ENCODE measurements at regions not wholly inside any gene's neighbourhood (a gene's known extent, or its start where the extent isn't known, plus 50 kb on each side); places are given as distances from the start of the nearest gene placed in this dataset.
"Not testable (repeated sequence)": the region's sequence is repeated elsewhere in the genome, so short reads cannot be mapped to it uniquely, and the experiment has no call there.

DNA sequence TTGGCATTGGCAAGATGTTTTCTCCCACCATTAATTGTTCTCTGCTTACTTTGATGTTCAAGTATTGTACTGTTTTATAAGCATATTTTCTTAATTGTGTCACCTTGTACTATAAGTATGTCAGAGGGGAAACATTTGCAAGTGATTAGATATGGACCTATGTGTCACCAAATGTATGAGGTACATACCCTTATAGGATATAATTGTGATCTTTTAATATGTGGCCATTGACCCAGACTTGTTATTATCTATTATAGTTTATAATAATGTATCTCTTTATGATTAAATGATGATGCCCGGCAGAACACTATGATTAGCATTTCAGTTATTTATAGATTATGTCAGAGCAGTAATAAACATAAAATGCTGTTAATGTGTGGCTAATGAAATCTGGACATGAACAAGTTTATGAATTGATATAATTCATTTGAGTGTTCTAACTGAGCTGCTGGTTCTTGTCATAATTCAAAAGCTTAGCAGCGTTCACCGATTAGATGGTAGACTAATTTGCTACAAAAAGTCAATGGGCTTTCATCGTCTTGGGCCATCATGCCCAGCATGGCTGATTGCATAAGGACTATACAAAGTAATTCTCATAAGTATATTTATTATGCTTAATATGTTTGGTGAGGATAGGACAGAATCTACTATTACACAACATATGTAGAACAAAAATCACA, 480.9 kb upstream of the FANCL start:
- no peak for DNase-seq

DNA sequence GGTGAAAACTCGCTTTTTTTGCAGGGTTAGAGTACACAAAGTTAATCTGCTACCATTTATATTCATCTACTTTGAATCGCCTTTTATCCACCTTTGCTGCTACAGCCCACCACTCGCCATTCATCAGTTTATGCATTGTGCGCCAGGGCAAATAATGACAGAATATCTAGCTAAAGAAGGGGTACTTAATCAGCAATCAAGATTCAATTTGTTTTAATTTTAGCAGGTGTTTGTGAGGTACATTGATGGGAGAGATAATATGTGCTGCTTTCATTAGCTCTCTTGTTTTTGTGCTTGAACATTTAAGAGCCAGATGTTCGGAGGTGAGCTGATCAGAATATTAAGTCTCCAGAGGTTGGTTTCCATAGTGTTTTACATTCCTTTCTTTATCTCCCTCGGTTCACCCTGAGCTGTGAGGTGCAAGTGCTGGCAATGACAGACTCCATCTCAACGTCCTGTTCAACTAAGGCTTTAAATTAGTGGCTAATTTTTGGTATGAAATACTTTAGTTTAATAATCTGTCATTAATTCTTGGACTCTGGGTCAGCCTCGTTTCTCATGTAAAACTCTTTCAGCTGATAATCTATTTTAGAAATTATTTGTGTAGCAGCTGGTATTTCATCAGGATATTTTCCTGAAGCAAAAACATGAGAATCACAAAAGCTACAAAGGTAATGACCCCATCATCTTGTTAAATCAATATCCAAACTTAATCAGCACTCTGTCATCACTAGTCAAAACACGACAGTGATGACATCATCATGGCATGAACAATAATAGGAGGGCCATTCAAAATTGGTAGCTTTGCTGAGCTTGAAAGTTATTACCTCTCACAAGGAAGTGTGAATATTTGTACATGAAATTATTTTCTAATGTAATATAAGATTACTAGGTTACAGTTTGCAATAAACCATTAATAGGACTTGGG, 479.9 kb upstream of the FANCL start:
- DNase-seq: no peak

DNA sequence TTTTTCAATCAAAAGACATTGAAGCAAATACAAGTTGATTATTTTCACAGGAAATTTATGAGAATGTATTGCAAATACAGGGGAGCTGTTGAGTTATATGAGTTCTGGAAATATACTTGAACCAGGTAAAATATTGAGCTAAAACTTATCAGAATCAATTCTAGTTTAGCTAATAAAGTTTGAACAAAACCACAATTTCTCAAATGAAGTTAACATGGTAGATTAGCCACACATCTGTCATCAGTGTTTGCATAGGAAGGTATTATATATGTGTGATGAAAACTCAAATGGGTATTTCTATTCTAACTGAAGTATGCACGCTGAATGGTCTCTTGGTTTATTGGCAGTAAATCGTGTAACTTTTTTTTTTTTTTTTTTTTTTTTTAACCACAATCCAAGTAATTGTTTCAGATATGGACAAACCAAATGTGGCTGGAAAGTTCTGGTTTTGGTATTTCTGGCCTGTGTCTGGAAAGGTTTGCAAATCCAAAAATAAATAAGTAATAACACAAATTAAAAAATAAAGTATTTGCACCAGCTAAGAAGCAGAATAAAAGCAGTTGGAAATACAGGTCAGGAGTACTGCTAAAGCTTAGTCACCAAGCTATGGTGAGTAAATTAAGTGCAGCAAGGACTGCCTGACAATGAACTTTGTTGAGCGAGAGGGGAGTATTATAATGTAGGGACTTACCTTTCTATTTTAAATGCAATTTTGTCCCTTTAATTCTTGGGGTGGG, 479.1 kb upstream of the FANCL start:
- no peak for DNase-seq

DNA sequence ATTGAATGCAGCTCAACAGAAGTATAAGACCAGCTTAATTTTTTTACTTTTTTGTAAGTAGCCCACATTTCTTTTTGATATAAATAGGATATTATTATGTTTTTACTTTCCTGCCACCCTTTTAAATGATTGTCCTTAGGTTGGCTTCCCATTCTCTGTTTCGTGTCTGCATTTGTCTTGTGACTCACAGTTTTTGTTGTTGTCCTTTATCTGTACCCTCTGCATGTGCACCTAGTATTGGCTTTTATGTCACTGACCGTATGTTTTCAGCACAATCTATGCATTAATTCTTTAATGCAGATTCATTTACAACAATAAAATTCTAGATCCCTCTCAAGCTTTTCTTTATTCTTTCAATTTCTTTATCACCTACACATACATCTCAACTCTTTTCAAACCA, 474.2 kb upstream of the FANCL start:
- no peak for DNase-seq

DNA sequence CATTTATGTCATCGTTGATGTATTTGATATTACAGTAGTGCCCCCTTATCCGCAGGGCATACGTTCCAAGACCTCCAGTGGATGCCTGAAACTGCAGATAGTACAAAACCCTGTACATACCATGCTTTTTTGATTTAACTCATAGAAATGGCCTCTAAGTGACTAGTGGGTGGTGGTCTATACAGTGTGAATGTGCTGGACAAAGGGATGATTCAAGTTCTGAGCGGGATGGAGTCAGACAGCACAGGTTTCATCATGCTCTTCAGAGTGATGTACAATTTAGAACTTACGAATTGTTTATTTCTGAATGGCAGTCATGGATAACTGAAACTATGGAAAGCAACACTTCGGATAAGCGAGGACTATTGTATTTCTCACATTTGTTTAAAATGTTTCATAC, 473.1 kb upstream of the FANCL start:
- no peak for DNase-seq

DNA sequence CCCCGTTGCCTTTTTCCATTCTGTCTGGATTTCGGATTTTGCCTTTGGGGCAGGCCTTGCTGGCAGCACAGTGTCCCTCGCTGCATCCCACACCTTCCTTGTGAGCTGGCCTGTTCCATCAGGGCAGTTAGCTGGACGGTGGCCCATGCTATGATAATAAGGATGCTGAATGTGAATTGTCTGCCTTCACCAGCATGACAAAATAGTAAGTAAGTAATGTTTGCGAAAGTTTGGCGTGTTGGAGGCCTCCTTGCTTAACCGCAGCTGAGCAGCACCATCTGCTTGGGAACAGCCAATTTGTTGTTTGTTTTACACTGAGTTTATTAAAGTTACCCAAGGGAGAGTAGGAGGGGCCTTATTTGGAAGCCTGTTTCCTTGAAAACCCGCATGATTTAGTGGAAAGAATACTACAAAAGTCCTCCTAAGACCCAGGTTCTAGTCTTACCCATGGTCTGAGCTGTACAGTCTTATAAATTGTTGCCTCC, 469.7 kb upstream of the FANCL start:
- DNase-seq: no peak

DNA sequence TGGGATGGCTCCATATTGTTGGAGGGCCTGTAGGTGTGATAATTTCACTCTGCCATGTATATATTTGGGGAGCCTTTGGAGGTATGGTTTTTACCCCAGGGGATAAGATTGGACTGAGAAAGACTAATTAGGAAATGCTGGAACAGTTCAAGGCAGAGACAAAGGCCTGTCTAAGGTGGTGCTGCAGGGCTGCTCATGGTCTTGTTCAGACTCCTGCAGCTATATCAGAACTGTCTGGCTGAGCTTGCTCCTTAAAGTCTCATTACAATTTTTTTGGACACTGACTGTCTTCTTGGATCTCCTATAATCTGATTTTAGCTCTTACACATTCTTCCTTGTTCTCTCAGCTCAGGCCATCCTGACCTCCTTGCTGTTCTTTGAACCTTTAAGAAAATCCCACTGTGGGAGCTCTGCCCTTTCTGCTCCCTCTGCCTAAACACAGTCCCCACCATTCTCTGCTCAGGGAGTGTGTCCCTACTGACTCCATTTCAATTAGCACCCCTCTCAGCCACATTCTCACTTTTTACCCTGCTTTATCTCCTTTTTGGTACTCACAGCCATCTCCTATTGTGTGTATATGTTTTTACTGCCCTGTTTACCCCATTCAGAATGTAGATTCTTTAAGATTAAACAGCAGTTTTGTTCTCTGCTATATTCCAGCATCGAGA, 468.7 kb upstream of the FANCL start:
- DNase-seq: no peak

DNA sequence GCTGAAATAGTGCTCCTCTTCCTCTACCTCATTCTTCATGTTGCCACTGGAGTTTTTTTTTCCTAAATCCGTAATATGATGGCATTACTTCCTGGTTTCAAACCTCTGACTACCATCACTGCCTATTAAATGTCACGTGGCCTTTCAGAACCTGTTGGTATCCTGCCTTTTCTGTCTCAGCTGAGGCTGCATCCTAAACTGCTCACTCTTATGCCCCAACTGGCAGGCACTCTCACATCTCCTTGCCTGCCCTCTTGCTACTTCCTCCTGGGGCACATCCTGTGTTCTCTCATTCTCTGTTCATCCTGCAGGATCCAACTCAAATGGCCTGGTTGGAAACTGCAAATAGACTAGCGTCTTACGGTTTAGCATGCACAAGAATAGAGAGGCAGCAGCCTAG, 468.1 kb upstream of the FANCL start:
- no peak for DNase-seq

DNA sequence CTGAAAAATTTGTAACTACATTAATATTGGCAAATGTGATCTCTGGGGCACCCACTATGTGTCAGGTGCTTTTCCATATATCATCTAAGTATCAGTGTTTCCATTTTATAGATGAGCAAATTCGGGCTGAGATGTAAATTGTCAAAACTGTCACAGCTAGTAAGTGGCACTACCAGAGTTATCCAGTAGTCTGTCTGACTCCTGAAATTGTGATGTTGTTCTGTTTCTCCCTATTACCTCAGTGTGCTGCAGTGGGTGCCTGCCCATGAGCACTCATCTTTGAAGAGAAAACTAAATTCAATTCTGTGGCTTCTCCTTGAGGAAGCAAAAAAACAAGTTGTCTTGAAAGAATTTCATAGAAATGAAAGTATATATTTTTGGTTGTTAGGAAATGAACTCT, 467.4 kb upstream of the FANCL start:
- DNase-seq: no peak

DNA sequence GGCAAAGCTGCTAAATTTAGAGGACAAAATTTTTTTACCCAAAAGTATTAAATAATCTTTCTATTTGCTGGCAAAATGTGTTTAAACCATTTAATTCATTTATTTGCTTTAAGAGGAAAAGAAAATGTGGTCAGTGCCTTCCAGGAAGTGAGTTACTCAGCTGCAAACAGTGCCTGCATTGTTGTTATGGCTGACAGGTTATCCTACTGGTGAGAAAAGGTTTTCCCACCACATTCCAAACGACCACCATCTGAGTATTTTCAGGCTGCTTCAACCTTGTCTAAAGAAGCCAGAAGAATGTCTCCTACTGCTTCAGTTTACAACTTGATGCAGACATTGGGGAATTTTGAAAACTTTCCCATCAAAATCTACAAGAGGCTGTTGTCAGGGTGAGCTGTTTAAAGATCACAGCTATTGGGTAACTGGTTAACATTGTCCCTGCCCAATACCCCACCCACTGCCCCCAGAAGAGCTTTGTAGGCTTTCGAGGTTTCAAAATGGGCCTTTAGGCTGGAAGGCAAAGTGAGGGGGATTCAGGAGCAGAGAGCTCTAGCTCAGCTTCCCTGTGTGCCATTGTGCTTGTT, 461.3 kb upstream of the FANCL start:
- DNase-seq: no peak

DNA sequence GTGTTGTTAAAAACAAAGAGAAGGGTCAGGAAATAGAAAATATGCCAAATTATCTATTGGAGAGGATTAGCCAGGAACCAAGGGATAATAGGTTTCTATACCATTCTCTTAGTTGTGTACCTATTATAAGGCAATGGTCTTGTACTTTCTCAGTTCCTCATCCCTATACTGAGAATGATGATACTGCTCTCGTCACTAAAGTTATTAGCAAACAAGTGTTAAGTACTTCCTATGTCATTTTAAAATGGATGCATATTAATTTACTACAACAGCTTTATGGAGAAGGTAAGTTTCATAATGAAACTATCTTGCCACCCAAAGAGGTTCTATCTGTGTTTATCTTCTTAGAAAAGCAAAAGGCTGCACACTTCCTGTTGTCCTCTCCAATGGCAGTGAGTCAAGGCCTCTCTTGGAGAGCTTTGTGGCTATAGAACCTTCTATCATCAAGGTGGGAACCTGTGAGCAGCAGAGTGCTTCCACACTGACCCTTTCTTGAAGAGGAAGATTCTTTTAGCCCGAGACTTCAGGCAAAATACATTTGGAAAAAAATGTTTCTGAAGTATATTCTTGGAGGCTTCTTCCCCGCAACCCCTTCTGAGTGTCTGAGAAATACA, 460.7 kb upstream of the FANCL start:
- DNase-seq: no peak

DNA sequence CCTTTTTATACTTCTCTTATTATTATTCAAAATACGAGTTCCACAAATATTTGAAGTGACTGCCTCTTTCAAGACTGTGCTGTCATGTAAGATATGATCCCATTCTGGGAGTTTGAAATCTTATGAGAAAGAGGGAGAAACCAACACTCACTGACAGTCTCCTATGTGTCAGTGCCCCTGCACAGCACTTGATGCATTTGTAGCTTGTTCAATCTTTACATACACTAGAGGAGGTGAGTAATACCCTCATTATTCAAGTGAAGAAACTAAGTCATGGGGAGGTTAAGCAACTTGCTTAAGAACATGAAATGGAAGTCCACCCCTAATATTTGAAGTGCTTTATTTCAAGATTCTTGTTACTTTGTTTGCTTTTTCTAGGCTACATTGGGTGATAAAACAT, 459.5 kb upstream of the FANCL start:
- DNase-seq: no peak

DNA sequence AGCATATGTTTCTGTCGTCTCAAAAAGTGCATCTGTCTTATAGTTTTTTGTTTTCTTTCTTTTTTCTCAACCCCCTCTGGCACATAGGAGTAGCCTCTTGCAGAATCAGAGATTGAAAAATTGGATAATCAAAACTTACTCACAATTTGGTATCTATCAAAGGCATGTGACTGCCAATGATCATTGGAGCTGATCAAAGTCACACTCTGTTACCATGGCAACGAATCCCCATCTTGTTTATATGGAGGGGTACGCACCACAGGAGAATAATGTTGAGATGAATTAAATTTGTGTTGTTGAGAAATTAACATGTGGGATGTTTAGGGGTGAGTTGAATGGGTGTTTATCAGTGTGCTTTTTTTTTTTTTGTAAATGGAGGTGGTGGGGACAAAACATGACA, 458.3 kb upstream of the FANCL start:
- no peak for DNase-seq

DNA sequence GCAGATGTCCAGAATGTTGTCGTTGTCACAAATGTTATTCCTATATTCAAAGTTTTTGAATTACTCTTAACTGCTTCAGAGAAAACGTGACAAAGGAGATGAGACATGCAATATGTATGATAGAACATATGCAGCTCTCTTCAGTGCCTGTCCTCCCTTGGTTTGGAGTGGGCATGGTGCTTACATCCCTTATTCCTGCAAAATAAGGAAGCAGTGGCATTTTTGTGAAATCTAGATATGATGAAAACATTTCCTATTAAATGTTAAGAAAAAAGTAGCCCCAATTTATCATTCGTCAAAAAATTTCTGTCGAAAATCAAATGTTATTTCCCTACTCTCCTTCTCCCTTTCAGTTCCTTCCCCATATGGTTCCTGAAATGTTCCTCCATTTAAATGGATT, 457.5 kb upstream of the FANCL start:
- no peak for DNase-seq

DNA sequence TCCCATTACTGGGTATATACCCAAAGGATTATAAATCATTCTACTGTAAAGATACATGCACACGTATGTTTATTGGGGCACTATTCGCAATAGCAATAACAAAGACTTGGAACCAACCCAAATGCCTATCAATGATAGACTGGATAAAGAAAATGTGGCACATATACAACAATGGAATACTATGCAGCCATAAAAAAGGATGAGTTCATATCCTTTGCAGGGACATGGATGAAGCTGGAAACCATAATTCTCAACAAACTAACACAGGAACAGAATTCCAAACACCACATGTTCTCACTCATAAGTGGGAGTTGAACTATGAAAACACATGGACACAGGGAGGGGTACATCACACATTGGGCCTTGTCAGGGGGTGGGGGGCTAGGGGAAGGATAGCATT, 453.0 kb upstream of the FANCL start:
- not testable (repeated sequence) for DNase-seq

DNA sequence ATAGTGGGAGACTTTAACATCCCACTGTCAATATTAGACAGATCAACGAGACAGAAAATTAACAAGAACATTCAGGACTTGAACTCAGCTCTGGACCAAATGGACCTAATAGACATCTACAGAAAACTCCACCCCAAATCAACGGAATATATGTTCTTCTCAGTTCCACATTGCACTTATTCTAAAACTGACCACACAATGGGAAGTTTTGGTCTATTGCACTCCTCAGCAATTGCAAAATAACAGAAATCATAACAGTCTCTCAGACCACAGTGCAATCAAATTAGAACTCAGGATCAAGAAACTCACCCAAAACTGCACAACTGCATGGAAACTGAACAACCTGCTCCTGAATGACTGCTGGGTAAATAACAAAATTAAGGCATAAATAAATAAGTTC, 449.9 kb upstream of the FANCL start:
- DNase-seq: not testable (repeated sequence)

DNA sequence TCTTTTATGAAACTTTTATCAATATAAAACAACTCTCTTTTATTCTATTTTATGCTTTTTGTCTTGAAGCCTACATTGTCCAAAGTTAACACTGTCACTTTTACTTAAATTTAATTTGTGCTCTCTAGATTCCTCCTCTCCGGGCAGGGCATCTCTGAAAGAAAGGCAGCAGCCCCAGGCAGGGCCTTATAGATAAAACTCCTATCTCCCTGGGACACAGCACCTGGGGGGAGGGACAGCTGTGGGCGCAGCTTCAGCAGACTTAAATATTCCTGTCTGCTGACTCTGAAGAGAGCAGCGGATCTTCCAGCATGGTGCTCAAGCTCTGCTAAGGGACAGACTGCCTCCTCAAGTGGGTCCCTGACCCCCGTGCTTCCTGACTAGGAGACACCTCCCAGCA, 447.7 kb upstream of the FANCL start:
- no peak for DNase-seq

DNA sequence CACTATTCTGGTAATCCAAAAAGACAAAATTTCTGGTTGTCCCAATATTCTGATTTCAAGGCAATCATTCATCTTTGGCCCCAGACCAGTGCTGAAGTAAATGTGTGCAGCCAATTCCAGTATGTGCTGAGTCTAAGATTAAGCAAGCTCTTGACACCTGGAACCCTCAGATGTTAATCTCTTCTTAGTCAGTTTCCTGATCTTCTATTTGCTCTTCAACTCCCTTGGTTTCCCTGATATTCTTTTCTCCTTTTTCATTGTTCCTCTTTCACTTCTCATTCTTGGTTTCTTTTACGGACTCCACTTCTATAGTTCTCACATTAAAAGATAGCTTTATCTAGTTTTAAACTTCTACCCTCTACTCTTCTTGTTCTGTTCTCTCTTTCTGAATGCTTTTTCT, 445.7 kb upstream of the FANCL start:
- DNase-seq: no peak

DNA sequence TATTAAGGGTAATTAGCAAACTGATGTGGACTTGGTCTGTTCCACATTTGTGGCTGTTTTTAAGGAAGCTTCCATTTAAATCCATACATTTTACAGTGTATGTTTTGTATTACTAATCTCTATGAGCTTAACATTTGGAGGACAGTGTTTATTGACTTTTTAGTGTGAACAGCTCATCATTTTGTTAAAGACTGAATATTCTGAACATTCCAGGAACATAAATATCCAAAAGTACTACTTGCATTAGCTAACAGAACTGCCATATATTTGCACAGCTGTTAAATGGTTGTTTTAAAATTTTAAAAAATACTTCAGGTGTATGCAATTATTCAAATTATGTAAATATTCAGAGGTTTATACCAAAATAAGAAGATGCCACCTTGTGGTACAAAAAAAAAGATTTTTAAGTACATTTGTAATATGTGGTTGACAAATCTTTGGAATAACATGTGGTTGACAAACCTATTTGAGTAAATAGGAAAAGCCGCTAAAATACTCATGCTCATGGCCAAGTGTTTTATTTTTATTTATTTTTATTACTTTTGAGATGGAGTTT, 439.7 kb upstream of the FANCL start:
- DNase-seq: no peak

DNA sequence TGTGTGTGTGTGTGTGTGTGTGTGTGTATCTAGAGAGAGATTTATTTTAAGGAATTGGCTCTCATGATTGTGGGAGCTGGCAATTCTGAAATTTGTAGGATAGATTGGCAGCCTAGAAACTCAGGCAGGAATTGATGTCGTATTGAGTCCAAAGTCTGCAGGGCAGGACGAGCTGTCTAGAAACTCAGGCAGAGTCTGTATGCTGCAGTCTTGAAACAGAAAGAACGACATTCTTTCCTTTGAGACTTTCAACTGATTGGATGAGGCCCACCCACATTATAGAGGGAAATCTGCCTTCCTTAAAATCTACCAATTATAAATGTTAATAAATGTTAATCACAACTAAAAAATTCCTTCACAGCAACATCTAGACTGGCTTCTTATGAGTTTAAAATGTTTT, 436.6 kb upstream of the FANCL start:
- no peak for DNase-seq

DNA sequence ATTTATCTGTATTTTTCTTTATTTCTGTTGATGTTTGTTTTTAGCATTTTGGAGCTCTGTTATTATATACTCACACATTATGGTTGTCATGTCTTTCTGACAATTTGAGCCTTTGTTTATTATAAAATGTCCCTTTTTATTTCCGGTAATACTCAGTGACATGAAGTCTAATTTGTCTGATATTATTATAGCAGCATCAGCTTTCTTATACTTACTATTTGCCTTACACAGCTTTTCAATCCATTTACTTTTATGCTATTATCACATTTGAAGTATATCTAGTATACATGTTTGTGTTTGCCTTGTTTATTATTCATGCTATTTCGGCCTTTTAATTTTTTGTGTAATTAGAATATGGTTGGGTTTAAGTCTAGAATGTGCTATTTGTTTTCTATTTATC, 430.6 kb upstream of the FANCL start:
- DNase-seq: no peak

DNA sequence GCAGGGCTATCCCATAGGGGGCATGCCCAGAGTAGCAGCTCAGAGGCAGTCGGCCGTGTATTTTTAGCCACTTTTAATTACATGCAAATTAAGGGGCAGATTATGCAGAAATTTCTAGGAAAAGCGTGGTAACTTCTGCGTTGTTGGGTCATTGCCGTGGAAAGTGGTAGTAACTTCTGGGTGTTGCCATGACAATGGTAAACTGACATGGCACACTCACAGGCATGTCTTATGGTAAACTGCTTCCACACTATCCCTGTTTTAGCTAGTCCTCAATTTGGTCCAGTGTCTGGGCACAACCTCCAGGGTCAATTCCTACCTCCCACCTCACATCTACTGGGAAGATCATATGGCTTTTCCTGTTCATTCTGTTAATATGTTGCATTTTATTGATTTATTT, 428.9 kb upstream of the FANCL start:
- no peak for DNase-seq
